CD4-positive, alpha-beta T cell treated with Interleukin-4 for 1 hour (primary cell): ENCODE measurements at regions not wholly inside any gene's neighbourhood (a gene's known extent, or its start where the extent isn't known, plus 50 kb on each side); places are given as distances from the start of the nearest gene placed in this dataset.

ENCODE experiments used
- DNase-seq, 2 donors: peaks; one replicate each; pipeline ENCODE4 v3.0.0-alpha.2; 2020 to 2022

- no peak for DNase-seq
Observed at GRCh38 chrX:124860736-124861135, 458.9 kb upstream of the TEX13C start.

GRCh38 chrX:124862301-124862700 is 457.4 kb upstream of the TEX13C start:
- no peak for DNase-seq

DNA sequence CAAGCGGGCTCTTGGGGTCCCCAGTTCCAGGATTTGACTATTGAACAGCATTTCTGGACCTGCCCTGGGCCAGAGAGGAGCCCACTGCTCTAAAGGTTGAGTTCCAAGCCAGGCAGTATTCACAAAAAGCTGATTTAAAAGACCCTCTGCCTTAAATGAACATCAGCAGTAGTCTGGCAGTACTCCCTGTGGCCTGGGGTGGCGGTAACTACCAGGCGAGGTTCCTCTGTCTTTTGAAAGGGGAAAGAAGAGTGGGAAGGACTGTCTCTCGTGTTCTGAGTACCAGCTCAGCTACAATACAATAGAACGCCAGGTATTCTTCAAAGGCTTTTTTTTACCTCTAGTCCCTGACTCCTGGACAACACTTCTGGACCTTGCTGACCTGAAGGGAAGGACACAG is 456.4 kb upstream of the TEX13C start:
- no peak for DNase-seq

DNA sequence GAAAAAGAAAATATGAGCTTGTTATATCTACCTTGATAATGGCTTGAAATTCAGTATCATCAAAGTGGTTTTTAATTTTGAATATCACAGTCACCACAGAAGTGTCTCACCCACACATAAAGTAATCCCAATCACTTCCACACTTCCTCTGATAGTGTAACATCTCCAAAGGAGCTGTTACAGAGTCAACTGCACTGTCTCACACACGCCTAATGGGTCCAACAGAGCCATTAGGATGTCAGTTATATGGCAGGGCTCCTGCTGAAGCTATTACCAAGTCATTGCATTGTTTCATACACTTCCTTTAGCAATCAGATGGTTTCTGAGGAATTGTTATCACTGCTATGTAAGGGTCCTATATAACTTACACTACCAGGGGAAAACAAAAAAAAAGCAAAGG is 432.1 kb upstream of the TEX13C start:
- no peak for DNase-seq

DNA sequence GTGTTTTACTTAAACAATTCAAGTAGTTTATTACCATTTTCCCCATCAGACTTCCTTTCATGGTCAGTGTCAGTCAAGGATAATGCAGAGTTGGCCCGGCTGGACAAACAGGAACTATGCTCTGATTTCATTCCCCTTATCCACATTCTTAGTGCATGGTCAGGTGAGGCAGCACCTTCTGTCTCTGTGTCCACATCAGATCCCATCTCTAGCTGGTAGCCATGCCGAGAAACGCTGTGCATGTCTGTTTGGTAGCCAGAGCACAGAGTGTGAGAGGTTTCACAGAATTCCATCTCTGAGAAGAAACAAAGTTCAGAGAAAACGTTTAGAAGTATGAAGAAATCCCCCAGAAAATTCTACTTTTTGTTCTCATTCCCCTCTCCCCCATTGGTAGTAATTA is 423.7 kb upstream of the TEX13C start:
- no peak for DNase-seq

GRCh38 chrX:124902953-124903352 is 416.7 kb upstream of the TEX13C start:
- no peak for DNase-seq

DNA sequence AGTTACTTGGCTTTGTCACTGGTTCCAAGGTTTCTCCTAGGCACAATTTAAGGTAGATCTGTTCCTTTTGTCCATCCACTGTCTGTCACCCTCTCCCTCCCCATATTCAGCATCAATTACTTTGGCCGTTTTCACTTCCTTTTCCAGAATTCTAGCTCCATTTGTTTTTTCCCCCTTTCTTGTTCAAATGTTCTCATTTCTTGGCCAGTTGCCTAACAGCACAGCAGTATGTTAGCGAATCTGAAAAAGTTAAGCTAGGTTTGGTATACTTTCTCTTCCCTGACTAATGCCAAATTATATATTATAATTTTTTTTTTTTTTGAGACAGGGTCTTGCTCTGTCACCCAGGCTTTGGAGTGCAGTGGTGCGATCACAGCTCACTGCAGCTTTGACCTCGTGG is 409.1 kb upstream of the TEX13C start:
- DNase-seq = no peak

GRCh38 chrX:124917011-124917410 is 402.7 kb upstream of the TEX13C start:
- no peak for DNase-seq

DNA sequence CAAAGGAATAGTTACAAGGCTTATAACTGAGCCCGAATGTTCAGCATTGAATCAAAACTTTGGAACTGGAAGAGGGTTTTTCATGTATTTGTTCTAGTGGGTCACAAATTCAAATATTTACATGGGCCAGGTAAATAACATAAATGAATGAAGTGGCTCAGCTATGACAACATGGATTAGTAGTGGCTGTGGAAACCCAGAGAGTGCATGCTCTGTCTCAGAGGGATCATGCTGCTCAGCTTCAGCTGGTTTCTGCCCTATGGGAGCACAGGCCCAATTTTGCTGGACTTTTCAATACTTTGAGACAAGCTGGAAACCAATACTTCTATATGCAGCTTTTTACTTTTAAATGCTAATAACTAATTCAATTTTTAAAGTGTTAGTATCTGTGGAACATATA is 394.0 kb upstream of the TEX13C start:
- DNase-seq = no peak

GRCh38 chrX:124931241-124931640 is 388.4 kb upstream of the TEX13C start:
- DNase-seq = no peak

DNA sequence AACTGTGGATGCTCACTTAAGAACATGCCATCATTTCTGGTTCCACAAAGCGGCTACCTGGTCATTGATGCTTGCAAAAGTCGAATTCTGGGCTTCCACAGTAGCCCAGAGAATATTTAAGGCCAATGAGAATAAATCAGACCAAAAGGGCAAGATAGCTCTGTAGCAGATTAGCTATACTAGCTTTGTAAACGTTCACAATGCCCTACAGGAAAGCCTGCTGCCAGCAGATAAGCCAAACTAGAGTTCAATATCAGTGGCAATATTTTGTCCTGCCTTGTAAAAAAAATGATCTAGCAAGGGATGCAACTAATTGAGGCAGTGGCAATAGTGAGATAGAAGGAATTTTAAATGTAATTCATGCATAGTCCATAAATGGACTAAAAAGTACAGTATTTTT is 387.7 kb upstream of the TEX13C start:
- DNase-seq = no peak

DNA sequence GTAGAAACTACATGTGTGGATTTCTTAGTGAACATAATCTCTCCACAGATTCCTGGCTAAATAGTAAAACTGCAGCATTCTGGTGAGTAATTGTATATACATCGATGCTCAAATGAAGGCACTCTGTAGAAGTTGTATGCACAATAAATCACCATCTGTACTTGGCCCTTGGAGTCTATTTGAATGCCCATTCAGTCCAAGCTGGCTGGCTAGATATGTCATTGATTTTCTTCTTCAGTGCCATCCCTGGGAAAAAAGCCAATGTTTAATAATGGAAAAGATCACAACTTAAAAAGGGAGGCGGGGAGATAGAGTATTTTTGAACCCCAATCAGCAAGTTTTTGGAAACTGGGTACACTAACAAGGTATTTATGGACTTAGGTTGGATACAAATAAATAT is 381.0 kb upstream of the TEX13C start:
- DNase-seq = no peak

DNA sequence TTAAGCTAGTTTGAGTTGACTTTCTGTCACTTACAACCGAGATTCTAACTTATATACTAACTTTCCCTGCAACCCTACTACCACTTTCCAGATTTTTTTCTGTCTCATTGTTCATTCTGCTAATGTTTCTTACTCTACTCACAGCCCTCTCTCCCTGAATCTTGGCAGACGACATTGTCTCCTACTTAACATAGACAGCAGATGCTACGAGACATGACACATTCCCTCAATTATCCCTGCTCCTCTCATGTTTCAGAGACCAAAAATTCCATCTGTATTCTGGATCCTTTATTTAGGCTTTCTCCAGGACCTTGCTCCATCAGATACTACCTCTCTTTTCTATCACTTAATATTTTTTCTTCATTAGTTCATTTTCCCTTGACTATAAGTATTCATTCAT is 379.1 kb upstream of the TEX13C start:
- no peak for DNase-seq

GRCh38 chrX:124954402-124954801 is 365.3 kb upstream of the TEX13C start:
- DNase-seq = no peak

DNA sequence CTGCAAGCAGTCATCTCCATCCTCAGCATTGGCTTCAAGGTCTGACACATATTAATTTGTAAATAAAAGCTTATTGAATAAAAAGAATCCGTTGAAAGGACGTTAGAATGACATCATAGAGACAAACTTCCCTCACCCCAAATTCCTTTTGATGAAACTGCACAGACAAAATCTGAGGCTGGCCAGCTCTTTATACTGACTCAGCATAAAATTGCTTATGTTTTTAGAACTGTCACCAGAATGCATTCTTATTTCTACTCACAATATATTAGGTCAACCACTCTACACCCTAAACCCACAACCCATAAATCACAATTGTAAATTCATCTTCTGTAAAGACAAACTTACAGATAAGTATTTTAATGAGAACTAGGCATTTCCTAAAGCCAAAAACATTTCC is 359.2 kb upstream of the TEX13C start:
- no peak for DNase-seq

DNA sequence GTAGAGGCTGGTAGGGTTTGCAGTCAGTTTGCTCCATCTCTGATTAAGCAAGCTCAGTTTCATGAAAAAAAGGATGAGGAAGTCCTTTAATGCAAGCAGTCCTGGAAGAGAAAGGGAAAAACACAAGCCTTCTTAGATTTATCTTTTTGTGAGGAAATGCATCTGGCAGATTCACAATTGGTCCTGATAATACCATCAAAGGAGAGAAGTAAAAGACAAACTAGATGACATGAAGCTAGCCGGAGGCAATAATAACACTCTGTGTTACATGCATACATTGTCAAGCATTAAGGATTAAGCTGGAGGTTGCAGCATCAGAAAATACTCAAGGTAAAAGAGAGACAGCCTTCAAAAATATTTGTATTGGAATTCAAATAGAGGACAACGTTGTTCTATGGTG is 356.0 kb upstream of the TEX13C start, which contains the start of gene TENM1:
Gene TENM1, minus strand, starts transcription at position 101 of the 400 bp plus-strand sequence.
- DNase-seq = no peak

DNA sequence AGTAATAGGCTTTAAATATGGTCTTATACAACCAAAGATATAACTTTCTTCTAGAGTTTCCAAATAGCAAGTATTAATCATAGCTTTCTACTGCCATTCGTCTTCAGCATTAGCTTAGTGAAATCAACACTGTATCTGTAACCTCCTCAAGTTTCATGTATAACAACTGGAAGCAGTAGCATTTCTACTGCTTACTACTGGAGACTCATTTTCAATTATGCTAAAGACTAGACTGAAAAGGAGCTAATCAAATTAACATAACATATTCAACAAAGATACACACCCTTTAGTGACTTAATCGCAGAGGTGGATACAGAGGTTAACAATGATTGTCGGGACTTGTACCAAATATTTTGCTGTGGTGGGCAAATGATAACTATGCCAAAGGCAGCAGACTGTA is 344.2 kb upstream of the TEX13C start:
- no peak for DNase-seq

DNA sequence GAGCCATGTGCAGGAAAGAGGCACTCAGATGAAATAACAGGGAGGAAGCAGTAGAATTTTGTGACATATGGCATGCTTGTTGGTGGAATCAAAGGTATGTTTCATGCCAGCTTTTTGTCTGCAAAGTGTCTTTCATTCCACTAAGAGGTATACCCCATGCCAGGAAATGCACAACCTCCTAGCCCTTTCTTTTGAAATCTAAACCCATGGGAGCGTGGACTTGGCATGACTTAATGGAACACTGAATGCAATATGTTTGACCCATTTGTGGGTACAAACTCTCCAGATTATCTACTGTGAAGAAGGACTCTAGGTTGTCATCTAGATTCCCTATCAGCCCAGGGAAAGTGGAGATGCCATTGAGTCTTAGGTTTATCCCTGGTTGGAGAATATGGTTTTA is 338.3 kb upstream of the TEX13C start:
- no peak for DNase-seq

DNA sequence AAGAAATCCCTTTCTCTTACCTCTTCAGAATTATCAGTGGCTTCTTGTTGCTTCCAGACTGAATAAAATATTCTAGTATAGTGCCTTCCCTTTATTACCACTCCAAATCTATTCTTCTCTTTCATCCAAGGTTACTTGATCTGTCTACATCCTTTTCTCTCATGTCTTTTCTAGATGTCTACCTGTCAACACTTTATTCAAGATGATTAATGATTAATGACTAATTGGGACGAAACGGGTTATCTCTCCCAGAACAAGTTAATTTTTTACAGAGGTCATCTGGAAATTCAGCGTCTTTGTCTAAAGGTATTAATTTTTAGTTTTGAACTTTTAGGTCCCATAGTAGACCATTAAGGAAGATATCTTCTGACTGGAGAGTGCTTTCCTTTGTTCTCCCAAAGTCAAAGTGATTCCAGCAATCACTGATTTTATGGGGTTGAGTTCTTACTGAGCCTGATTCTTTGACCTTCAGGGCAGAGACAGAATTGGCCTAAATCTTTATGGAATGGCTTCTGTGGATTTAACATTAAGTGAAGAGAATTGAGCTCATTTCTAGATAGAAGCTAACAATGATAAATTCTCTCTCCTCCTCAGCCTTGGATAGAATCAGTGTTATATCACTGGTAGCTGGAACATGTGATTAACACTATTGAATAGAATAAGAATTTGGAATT is 335.4 kb upstream of the TEX13C start:
- DNase-seq = no peak

- no peak for DNase-seq
Observed at GRCh38 chrX:124986284-124986683, 333.4 kb upstream of the TEX13C start.

DNA sequence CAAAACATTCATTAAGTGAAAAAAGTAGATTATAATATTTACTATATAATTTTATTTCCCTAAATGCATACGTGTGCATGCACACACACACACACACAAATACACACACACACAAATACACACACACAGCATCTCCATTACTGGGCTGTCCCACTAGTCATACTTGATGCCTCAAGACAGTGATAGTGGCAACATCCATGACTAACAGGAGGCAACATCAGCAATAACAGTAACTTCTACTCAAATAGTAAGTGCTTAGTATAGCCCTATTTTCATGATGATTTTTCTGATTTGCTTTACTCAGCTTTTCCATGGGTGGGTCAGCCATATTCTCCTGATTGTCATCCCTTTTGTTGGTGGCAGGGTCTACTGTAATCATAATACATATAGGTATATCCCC is 325.9 kb upstream of the TEX13C start:
- DNase-seq = no peak

DNA sequence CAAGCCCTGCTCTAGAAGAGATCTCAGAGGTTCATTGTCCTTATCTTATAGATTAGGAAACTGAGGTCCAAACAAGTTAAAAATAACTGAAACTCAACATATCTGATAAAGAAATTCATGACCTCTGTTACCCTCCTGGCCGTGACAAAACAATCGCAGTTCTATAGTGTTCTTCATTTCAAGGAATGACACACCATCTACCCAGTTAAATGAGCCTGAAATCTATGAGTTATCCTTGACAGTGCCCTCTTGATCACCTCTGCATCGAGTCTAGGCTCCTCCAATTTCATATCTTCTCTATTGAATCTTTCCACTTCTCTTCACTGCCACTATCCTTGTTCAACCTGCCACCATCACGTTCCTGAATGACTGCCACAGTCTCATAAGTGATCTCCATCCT is 325.3 kb upstream of the TEX13C start:
- DNase-seq = no peak

DNA sequence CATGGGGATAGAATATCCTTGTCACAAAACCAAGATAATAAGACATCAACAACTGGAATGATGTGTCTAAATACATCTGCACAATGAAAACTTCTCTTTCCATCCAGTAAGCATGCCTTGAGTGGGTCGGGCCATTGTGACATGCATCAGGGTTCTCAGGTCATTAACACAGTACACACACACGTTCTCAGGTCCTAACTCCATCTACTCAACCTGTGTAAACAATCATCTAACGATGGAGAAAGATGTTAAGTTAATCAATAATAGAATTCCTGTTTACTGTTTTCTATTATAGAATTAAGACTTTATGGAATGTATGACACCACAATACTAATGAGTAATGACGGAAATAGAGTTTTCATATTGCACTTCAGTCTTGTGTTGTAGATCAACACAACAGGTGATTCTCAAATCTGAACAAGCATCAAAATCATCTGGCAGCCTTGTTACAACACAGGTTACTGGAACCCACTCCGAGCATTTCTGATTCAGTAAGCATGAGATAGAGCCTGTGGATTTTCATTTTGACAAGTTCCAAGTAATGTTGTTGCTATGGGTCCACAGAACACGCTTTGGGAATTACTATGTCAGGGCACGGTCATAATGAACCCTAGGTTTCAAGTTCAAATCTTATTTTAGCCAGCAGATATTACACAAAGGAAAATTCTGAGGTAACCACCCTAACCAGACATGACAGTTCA is 315.8 kb upstream of the TEX13C start:
- no peak for DNase-seq

DNA sequence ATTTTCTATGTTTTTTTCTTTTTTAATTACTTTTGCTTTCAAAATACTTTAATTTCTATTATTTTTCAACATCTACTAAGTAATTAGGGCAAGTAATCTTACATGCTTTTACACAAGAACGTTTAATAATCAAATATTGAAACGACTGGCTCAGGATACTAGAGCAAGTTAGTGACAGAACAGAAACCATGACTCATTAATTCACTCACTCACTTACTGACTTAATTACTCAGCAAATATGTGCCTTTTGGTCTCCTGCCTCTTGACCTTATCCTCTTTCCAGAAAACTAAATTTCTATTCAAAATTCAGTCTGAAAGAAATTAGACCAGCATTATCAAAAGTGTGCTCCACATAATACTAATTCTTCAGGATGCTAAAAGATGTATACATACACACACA is 314.9 kb upstream of the TEX13C start:
- DNase-seq = no peak

DNA sequence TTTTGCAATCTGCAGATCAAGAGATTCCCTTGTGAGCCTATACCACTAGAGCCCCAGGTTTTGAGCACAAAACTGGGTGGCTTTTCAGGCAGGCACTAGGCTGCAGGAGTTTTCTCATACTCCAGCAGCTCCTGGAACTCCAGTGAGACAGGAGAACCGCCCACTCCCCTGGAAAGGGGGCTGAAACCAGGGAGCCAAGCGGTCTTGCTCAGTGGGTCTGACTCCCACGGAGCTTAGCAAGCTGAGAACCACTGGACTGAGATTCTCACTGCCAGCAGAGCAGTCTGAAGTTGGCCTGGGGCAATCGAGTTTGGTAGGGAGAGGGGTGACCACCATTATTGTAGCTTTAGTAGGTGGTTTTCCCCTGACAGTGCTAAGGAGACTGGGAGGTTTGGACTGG is 313.8 kb upstream of the TEX13C start:
- DNase-seq = no peak
